ENCODE measurements at regions not wholly inside any gene's neighbourhood (a gene's known extent, or its start where the extent isn't known, plus 50 kb on each side); places are given as distances from the start of the nearest gene placed in this dataset.

GRCh38 chr2:45303417-45304202 is 294.4 kb upstream of the SIX2 start:
- TF ChIP-seq, protein P1, sequence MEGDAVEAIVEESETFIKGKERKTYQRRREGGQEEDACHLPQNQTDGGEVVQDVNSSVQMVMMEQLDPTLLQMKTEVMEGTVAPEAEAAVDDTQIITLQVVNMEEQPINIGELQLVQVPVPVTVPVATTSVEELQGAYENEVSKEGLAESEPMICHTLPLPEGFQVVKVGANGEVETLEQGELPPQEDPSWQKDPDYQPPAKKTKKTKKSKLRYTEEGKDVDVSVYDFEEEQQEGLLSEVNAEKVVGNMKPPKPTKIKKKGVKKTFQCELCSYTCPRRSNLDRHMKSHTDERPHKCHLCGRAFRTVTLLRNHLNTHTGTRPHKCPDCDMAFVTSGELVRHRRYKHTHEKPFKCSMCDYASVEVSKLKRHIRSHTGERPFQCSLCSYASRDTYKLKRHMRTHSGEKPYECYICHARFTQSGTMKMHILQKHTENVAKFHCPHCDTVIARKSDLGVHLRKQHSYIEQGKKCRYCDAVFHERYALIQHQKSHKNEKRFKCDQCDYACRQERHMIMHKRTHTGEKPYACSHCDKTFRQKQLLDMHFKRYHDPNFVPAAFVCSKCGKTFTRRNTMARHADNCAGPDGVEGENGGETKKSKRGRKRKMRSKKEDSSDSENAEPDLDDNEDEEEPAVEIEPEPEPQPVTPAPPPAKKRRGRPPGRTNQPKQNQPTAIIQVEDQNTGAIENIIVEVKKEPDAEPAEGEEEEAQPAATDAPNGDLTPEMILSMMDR (IDR thresholded peaks at IDR 0.05; ENCODE audit: low read length) = no peak
- no peak for TF ChIP-seq EZH2phosphoT487 (IDR thresholded peaks at IDR 0.05; ENCODE audit: low read length)
